ENCODE measurements at regions not wholly inside any gene's neighbourhood (a gene's known extent, or its start where the extent isn't known, plus 50 kb on each side); places are given as distances from the start of the nearest gene placed in this dataset.

DNA sequence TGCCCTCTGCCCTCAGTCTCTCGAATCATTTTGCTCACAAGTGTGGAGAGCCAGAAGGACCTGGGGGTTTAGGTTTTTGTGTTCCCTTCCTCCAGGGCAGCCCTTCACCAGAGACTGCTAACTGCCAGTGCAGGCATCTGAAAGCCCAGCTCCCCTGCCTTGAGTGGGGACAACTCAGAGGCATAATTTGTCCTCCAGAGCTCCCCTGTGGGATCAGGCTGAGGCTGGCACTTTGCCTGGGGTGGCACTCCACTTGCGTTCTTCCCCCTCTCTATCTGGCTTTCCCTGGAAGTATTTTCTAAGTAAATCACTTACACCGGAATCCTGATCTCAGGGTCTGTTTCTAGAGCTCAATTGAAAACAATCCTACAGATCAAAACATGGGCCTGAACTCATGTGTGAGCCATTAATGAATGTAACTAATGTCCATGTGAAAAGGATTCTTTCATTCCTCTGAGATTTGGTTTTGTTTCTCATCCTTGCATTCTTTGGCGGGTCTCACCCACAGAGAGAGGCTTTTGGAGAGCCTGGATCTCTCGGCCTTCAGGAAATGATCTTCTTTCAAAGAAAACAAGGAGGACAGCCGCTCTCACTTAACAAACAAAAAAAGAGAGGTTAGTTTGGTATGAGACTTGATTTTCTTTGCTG, 125.7 kb upstream of the RIPOR2 start:
- DNase-seq (ENCODE audit: low read depth in 1 of 2, low spot score in 1 of 2) = no peak

DNA sequence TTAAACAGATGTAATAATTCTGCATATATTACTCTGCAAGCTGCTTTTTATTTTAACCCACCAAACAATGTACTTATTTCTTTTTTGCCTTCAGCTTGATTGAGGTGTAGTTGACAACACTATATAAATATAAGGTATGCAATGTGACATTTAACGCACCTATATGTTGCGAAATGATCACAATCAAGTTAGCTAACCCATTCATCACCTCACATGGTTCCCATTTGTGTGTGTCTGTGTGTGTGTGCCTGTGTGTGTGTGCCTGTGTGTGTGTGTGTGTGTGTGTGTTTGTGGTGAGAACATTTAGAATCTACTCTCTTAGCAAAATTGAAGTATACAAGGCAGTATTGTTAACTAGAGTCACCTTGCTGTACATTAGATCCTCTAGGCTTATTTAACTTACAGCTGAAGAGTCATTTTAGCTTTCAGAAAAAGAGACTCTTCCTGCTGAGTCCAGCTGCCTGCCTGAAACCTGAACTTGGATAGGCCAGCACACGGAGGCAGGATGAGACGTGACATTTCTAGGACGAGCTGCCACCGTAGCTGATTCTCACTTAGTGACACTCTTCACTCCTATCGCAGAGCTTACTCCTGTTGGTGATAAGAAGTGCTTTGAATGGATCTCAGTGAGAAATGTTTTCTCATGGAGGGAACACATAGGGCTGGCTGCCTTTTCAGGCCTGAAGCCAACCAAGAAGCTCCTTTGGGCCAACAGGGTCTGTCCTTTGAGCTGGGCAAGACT, 126.5 kb upstream of the RIPOR2 start:
- no peak for DNase-seq (ENCODE audit: low read depth in 1 of 2, low spot score in 1 of 2)

DNA sequence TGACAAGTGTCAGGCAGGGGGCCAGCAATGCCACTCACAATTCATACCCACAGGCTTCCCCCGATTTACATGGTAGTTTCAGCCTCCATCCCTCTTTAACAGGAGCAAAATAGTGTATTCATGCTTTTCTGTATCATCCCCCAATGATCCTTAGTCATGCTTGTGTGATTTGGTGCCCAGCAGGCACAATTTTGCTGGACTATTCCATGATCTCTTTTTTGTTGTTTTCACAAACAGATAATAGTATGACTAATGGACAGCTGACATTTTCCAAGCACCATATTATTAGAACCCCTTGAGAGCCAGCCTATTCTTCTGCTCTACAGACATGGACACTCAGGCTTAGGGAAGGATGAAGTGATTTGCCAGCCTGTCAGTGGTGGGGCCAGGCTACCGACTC, 128.2 kb upstream of the RIPOR2 start:
- no peak for DNase-seq (ENCODE audit: low read depth in 1 of 2, low spot score in 1 of 2)

DNA sequence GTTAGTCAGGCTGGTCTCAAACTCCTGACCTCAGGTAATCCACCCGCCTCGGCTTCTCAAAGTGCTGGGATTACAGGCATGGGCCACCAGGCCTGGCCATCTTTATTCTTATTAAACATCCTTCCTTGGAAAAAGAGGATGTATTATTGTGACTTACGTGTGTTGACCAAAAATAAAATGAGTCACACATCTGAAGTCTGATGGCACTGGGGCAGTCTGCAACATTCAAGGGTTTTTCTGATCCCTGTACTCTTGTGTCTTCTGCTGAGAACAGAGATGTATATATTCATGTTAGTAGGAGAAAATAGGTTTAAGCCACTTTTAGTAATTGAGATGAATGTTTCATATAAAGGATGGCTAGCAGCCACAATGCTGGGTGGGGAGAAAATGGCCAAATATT, 129.9 kb upstream of the RIPOR2 start:
- DNase-seq (ENCODE audit: low read depth in 1 of 2, low spot score in 1 of 2) = no peak

DNA sequence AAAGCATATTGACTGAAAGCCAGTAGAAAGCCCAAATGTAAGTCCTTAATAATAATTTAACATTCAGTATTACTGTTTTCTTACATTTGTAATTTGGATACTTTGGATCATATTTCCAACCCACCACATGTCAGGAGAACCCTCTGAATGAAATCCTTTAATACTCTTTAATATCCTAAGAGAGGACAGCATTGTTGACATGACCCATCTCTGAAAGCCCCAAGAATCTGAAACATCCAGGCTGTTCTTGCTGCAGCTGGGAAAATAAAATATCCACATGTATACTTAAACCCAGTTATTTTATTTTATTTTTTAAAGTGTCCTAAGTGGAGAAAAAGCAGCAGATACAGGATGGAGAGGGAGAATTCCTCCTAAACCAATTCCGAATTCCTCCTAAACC, 130.8 kb upstream of the RIPOR2 start:
- DNase-seq (ENCODE audit: low read depth in 1 of 2, low spot score in 1 of 2) = no peak

DNA sequence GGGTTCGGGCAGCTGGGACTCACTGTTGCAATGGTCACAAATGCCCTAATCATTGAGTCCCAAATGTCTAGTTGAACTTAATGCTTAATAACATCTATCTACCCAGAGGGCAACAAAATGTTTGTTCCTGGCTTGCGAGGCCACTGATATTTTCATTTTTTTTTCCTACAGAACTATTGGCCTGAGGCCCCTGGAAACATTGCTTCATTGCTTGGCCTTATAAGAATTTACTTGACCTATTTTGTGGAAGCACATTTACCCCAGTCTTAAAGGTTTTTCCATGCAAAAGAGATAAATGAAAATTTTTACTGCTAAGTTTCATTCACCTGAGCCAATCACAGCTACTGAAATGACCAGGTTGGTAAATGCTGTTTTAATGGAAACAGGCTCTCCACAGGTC, 133.1 kb upstream of the RIPOR2 start:
- DNase-seq (ENCODE audit: low read depth in 1 of 2, low spot score in 1 of 2) = no peak

DNA sequence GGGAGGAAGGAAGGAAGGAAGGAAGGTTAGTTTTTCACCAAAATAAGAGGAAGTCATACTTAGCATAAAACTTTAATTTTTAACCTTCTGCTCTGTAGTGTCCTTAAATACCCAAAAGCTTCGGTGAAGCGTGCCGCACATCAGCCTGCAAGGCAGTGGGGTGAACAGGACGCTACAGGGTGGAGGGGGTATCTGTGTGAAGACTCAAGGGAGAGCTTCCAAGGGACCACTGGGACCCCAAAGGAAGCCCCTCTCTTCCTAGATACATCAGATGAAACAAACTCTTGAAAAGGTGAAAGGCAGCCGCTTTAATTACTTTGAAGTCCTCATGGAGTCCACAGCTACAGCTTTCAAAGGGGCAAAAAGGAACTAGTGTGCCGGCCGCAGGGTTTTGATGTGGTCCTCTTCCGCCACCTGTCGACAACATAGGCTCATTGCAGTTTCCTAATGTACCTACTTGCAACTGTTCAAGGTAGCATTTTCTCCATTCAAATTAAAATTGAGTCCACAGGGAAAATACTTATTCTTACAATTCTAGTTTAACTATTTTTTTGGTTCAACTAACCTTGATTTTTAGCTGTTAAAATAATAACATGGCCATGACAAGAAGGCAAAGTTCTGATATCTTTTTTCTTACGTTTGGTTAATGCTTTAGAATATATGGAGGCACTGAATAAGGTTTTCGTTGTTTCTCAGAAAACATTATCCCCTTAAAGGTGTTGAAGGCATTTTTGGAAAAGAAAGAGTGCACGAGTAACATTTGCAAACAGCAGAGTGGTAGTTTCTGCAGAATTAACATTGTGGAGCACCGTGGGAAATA, 135.0 kb upstream of the RIPOR2 start:
- peak; percentile 51 to 66 for DNase-seq (ENCODE audit: low read depth in 1 of 2, low spot score in 1 of 2)

DNA sequence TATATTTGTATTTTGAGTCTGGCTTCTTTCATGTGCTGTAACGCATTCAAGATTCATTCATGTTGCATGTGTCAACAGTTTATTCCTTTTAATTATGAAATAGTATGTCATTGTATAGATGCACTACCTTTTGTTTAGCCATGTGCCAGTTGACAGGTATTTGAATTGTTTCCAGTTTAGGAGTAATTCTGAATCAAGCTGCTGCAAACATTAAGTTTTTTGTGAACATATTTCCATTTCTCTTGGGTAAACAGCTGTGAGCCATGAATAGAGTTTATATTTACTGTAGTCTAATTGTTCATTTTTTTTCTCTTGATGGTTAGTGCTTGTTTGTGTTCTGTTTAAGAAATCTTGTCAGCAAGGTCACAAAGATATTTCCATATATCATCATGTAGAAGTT, 142.4 kb upstream of the RIPOR2 start:
- no peak for DNase-seq (ENCODE audit: low read depth in 1 of 2, low spot score in 1 of 2)

DNA sequence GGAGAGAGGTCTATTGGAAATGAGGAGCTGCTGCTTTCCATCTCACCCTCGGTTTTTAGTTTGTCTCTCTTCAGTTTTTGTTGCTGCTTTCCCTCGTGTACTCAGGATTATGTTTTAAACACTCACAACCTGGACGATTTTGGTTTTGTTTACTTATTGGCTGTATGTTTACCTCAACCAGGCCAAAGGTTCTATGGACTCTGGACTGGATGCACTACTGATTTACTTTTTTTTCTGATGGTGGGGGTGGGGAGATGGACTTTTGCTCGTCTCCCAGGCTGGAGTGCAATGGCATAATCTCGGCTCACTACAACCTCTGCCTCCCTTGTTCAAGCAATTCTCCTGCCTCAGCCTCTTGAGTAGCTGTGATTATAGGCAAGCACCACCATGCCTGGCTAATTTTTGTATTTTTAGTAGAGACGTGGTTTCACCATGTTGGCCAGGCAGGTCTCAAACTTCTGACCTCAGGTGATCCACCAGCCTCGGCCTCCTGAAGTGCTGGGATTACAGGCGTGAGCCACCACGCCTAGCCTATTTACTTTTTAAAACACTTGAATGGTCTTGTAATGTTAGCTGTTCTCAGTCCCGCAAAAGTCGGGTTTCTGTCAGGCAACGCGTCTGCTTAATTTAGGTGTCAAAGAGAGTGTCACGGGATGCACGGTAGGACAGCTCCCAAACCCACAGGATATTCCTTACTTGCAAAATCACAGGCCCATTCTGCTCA, 148.2 kb upstream of the RIPOR2 start:
- no peak for DNase-seq (ENCODE audit: low read depth in 1 of 2, low spot score in 1 of 2)

DNA sequence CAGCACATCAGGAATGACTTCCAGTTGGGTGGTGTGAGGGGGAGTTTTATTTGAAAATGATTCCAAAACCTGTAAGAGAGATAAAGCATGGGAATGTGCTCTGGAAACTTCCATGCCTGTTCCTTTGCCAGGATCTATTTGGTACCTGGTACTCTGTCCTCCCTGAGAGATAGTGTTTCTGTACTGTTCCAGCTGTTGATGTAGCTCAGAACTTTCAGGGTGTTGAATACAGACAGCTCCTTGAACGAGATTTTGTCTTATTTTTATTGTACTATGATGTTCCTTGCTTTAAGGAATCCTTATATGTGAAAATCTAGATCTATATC, 148.7 kb upstream of the RIPOR2 start:
- no peak for DNase-seq (ENCODE audit: low read depth in 1 of 2, low spot score in 1 of 2)

DNA sequence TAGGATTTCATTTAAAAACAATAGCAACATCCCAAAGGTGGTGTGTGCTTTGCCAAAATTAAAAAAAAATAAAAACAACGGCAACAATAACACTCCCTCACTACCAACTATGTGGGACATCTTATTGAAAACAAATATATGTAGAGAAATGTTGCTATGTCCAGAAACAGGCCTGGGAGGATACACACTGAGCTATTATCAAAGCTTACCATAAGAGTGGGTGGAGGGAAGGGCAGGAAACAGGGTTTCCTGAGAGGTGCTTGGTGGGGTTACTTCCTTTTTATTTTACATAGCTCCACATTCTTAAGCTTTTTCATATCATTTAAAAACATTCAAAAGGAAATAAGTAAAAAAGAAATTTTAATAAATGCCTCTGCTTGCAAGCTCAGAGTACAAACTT, 150.0 kb upstream of the RIPOR2 start:
- no peak for DNase-seq (ENCODE audit: low read depth in 1 of 2, low spot score in 1 of 2)

DNA sequence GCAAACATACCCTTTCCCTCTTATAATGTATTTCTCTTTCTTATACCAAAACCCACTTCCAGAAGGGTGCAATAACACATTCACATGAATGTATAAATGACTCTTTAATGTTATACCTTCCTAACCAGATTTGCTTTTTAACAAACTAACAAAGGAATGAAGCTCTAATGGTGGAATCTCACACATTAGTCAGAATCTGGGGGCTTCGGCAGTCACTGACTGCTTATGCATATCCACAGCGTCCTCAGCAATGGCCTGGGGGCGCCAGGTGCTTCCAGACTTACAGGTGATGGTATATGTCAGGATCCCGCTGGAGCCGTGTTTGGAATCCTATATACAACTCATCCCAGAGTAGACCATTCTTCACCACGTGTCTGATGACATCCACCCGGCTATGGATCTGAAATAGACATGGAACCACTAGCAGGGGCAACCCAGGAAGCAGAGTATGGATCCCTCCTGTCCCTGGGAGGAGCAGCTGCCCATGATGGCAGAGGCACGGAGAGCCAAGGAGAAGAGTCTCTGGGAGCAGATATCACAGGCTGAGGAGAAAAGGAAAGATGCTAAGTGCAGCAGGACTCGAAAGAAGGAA, 150.8 kb upstream of the RIPOR2 start:
- DNase-seq (ENCODE audit: low read depth in 1 of 2, low spot score in 1 of 2) = no peak

DNA sequence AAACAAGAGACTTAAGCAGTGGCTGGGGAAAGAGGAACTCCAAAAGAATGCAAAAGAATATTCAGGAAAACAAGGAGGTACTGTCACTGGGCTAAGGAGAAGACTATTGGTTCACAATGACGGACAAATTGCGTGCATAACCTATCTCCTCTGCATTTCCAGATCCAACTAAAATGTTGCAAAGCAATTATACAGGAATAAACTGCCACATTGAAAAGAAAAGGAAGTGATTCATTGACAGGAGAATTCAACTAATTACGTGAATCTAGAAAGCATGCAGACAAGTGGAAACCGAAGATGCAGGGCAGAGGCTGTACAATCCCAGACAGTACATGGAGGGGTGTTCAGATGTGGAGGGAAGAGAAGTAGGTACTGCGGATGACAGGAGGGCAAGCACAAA, 152.8 kb upstream of the RIPOR2 start:
- no peak for DNase-seq (ENCODE audit: low read depth in 1 of 2, low spot score in 1 of 2)

DNA sequence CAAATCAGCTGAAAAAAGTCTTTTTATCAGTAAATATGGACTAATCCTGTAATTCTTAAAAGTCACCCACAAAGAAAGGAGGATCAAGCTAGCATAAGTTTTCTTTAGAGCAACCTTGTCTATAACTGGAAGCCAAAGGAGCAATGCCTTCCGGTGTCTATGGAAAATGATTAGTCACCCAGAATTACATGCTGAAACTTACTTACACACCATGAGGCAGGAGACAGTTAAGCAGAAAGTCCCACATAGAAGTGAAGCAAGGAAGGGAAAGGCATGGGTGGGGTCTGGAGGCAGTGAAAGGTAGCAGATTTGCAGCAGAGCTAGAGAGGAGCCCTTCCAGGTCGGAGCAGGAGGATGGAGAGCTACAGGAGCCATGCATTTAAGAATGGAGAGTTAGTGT, 153.7 kb upstream of the RIPOR2 start:
- DNase-seq (ENCODE audit: low read depth in 1 of 2, low spot score in 1 of 2) = no peak

DNA sequence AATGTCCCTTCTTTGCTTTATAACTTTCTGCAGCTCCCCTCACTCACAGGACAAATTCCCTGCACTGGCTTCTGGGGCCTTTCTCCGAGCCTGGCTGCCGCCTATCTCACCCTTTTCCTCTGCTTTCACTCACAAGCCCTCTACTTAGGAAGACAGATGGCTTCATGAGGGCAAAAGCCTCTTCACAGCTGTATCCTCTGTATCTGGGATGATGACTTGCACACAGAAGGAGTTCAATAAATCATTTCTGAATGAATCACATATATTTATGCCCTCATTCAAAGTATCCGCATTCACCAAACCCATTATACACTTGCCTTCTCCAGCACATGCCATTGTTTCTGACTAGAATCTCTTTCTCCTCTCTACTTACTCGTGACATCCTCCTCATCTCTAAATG, 159.0 kb upstream of the RIPOR2 start:
- no peak for DNase-seq (ENCODE audit: low read depth in 1 of 2, low spot score in 1 of 2)

DNA sequence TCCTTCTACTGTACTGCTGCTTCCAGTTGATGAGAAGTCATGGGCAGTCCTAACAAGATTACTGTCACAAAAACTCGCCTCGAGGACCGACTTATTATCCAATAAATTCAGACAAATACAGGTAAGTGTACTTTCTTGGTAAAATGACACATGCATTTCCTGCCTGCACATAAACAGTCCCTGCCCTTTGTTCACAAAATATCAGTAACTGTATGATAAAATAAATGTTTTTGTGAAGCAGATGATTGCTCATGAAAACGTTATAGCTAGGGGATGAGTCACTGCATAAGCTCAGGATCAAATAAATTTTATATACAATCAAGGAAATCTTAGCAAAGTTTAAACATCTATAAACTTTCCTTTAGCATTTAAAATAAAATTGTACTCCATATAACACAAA, 164.5 kb upstream of the RIPOR2 start:
- no peak for DNase-seq (ENCODE audit: low read depth in 1 of 2, low spot score in 1 of 2)

DNA sequence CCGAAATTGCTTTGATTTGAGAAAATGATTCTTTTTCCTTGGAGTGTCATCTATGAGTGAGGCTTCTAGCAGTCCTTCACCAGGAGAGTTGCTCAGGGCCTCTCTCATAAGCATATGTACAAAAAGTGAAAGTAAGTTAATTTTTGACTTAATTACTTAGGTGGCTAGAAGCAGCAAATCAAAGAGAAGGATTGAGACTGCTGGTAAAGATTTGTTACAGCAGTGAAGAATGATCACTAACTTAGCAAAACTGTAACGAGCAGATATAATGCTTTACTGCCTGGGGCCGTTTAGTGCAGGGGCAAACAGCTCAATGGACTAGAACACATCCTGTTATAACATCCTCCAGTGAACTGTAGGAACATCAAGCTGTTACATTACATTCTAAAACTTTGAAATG, 167.8 kb upstream of the RIPOR2 start:
- no peak for DNase-seq (ENCODE audit: low read depth in 1 of 2, low spot score in 1 of 2)

DNA sequence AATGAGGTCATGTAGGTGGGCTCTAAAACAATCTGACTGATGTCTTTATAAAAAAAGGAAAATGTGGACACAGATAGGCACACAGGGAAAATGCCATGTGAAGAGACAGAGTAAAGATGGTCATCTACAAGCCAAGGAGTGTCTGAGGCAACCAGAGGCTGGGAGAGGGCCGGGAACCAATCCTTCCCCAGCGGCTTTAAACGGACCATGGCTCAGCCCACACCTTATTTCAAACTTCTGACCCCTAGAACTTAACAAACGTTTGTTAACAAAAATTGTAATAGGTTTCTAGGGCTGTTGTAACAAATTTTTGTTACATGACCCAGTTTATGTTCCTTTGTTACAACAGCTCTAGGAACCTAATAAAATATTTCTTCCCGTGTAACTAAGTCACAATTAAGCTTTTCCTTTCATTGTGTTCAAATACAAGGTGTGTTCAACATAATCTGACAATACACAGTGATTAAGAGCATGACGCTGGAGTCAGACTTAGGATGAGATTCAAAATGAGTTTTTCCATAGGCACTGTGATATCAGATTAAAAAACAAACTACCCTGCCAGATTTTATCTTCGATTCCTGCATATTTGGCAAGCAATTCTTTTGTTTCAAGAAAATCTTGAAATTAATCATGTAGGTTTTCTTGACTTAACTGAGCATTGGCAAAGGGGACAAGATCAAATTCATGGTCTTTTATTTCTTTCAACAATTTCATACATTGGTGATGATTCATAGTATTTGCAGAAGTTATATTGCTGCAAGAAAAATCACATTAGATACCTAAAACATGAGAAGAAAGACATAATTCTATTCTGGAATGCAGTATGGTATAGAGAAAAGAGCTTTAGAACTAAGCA, 169.5 kb upstream of the RIPOR2 start:
- no peak for DNase-seq (ENCODE audit: low read depth in 1 of 2, low spot score in 1 of 2)

DNA sequence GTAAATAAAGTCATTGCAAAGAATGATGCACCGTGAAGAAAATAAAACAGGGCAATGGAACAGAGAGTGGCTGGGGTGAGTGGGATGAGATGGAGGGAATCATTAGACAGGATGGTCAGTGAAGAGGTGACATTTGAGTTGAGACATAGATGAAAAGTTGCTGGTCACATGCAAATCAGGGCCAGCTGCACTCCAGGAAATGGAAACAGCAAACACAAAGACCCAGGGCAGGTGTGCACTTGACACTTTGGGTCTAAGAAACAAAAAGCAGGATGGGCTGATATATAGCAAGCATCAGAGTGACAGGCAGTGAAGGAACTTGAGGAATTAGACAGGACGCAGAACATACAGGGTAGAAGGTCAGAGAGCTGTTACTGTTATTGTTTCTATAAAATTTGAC, 171.5 kb upstream of the RIPOR2 start:
- no peak for DNase-seq (ENCODE audit: low read depth in 1 of 2, low spot score in 1 of 2)

DNA sequence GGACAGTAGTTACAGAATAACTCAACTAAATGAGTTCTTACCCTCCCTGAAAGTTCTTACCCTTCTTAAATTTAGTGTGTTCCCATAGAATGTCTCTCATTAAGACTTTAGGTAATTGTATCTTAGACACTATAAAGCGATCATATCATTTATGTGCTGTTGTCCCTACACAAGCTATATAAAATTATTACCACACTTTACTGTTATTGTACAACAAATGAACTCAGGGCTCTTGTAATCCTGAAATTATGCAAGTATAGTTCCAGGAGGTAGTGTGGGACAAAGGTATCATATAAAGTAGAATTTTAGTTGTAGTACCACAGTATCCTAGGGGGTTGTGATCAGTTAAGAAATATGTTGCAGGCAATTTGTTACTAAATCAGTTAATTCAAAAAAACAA, 167.4 kb upstream of the CARMIL1 start:
- no peak for DNase-seq (ENCODE audit: low read depth in 1 of 2, low spot score in 1 of 2)

All from activated T-helper 1 cell treated with anti-CD3 and anti-CD28 coated beads, Interleukin-2, amount 50 U/mL, for 16 hours (primary cell).